GM12878 (cell line): ENCODE measurements at regions not wholly inside any gene's neighbourhood (a gene's known extent, or its start where the extent isn't known, plus 50 kb on each side); places are given as distances from the start of the nearest gene placed in this dataset.

Experiments
- ATAC-seq: fragments of 200-7000 bp; cut with Tn5 transposase; 3 replicates; pipeline ENCODE4 v1.9.1; 2020; ENCODE audit warnings: mild to moderate bottlenecking, moderate library complexity
- BruUV-seq: library from RNA; stranded (reverse); fragments of 400-500 nt; replicated peaks from 2 replicates; lab custom pipeline; 2021; lab: Mats Ljungman, UMichigan
- CTCF ChIA-PET: fragments of 300-600 bp; sonication (Branson Sonifier 250); formaldehyde crosslinking; extraction: SDS; loops from one replicate; lab custom pipeline; 2021; ENCODE audit warnings: inconsistent platforms; lab: Yijun Ruan, JAX
- POLR2A ChIA-PET: fragments of 350-600 bp; formaldehyde crosslinking; extraction: SDS; loops from one replicate; lab custom pipeline; 2021; ENCODE audit warnings: inconsistent platforms; lab: Charles Lee
- RAD21 ChIA-PET: fragments of 300-600 bp; sonication (Branson Sonifier 250); formaldehyde crosslinking; loops from one replicate; lab custom pipeline; 2023; ENCODE audit warnings: antibody characterized with exemption; ENCODE audit not compliant: unreplicated experiment; lab: Charles Lee
- SMC1A ChIA-PET: fragments of 300-600 bp; sonication (Branson Sonifier 250); formaldehyde crosslinking; loops from one replicate; lab custom pipeline; 2023; ENCODE audit not compliant: unreplicated experiment, uncharacterized antibody; lab: Charles Lee
- DNase-seq: peaks from one replicate; pipeline ENCODE4 v3.0.0-alpha.2; 2011; ENCODE audit warnings: low read depth, low spot score
- FAIRE-seq: peaks from 3 replicates; lab custom pipeline; 2011; peaks lifted over from hg19 to GRCh38; lab: Jason Lieb, UNC
- H2AFZ ChIP-seq: 2 replicates; pipeline ENCODE4 v1.6.0; 2011; ENCODE audit warnings: low read depth, low read length, control low read depth; ENCODE audit not compliant: control insufficient read depth
- H3K27ac ChIP-seq: 2 replicates; pipeline ENCODE4 v1.5.1; 2011; ENCODE audit warnings: control low read depth; ENCODE audit not compliant: control insufficient read depth, insufficient read depth
- H3K27me3 ChIP-seq, 2 experiments: replicated peaks in 1 of 2; 2 replicates each; pipeline versions ENCODE4 v1.6.0 to v1.6.1; 2011; ENCODE audit warnings: low read length in 1 of 2; ENCODE audit not compliant: control insufficient read depth in 2 of 2, insufficient read depth in 2 of 2
- H3K36me3 ChIP-seq, 2 experiments: 2 replicates each; pipeline ENCODE4 v1.5.1; 2011; ENCODE audit warnings: low read length in 1 of 2; ENCODE audit not compliant: control insufficient read depth in 2 of 2, insufficient read depth in 2 of 2
- H3K4me1 ChIP-seq: 2 replicates; pipeline ENCODE4 v1.6.1; 2011; ENCODE audit warnings: mild to moderate bottlenecking, low read length, moderate library complexity, mixed read lengths; ENCODE audit not compliant: control insufficient read depth, insufficient read depth
- H3K4me2 ChIP-seq: 2 replicates; pipeline ENCODE4 v1.6.0; 2011; ENCODE audit warnings: control low read depth; ENCODE audit not compliant: control insufficient read depth, insufficient read depth
- H3K4me3 ChIP-seq: fragments of 200-600 bp; sonication (generic); 2 replicates; pipeline ENCODE4 v1.5.1; 2016
- H3K79me2 ChIP-seq: 2 replicates; pipeline ENCODE4 v1.6.0; 2011; ENCODE audit warnings: low read length; ENCODE audit not compliant: control insufficient read depth, insufficient read depth
- H3K9ac ChIP-seq: 2 replicates; pipeline ENCODE4 v1.8.0; 2011; ENCODE audit warnings: low read length, control low read depth, mixed read lengths; ENCODE audit not compliant: control insufficient read depth, insufficient read depth
- H3K9me3 ChIP-seq: replicated peaks from 3 replicates; pipeline ENCODE4 v1.5.1; 2011; ENCODE audit warnings: mild to moderate bottlenecking, low read length; ENCODE audit not compliant: control insufficient read depth, insufficient read depth
- H4K20me1 ChIP-seq: 2 replicates; pipeline ENCODE4 v1.6.0; 2011; ENCODE audit not compliant: control insufficient read depth, insufficient read depth
- ATF3 ChIP-seq: IDR thresholded peaks from 2 replicates; pipeline ENCODE4 v1.6.1; 2011; ENCODE audit warnings: low read depth, mild to moderate bottlenecking, low read length, moderate library complexity, borderline replicate concordance; ENCODE audit errors: extremely low read depth
- EP300 ChIP-seq, 2 experiments: fragments of 150-350 bp in 1 of 2; IDR thresholded peaks; 2 replicates each; pipeline ENCODE4 v1.6.1; 2011 to 2012; ENCODE audit warnings: low read depth in 2 of 2, low read length in 2 of 2, borderline replicate concordance in 1 of 2, improper control_type of control experiment in 1 of 2, inconsistent platforms in 1 of 2; ENCODE audit not compliant: control insufficient read depth in 1 of 2
- EZH2 ChIP-seq: IDR thresholded peaks from 2 replicates; pipeline ENCODE4 v1.6.1; 2012; ENCODE audit warnings: low read depth, mild to moderate bottlenecking, control low read depth, inconsistent platforms, low read length, borderline replicate concordance; ENCODE audit not compliant: control insufficient read depth
- HDAC2 ChIP-seq: fragments of 200-600 bp; sonication (generic); IDR thresholded peaks from 2 replicates; pipeline ENCODE4 v1.6.1; 2017
- HDGF ChIP-seq: fragments of 450-650 bp; IDR thresholded peaks from 2 replicates; pipeline ENCODE4 v1.6.1; 2016; ENCODE audit warnings: antibody characterized with exemption
- IRF3 ChIP-seq: fragments of 450-650 bp; IDR thresholded peaks from 2 replicates; pipeline ENCODE4 v1.6.1; 2014; ENCODE audit warnings: mild to moderate bottlenecking
- NBN ChIP-seq: fragments of 450-650 bp; IDR thresholded peaks from 2 replicates; pipeline ENCODE4 v1.6.1; 2016
- NR2F1 ChIP-seq: fragments of 450-650 bp; conservative IDR thresholded peaks from 2 replicates; pipeline ENCODE4 v1.6.1; 2017; ENCODE audit warnings: mild to moderate bottlenecking
- NRF1 ChIP-seq: conservative IDR thresholded peaks from 2 replicates; pipeline ENCODE4 v1.6.1; 2011; ENCODE audit warnings: mild to moderate bottlenecking, low read depth, low read length, improper control_type of control experiment
- SIX5 ChIP-seq: IDR thresholded peaks from 2 replicates; pipeline ENCODE4 v1.6.1; 2011; ENCODE audit warnings: mild to moderate bottlenecking, low read depth, low read length, moderate library complexity; ENCODE audit not compliant: severe bottlenecking
- SUPT20H ChIP-seq: IDR thresholded peaks from 2 replicates; pipeline ENCODE4 v1.6.1; 2011; ENCODE audit warnings: low read depth, mild to moderate bottlenecking, low read length, moderate library complexity, borderline replicate concordance; ENCODE audit not compliant: control insufficient read depth
- WGBS: methylation state at CpG from one replicate; pipeline ENCODE4 v1.1.6; 2016; ENCODE audit warnings: low lambda C conversion rate; ENCODE audit not compliant: insufficient replicate concordance, insufficient coverage; ENCODE audit errors: missing lambda C conversion rate; 5-methylcytosine and 5-hydroxymethylcytosine counted together
- in situ Hi-C: fragments of 300-500 bp; cut with MboI; formaldehyde crosslinking; loops from 9 replicates; pipeline ENCODE4 v1.14.3; 2018; ENCODE audit warnings: mixed read lengths
- intact Hi-C: fragments of 100-400 bp; cut with micrococcal nuclease; formaldehyde crosslinking; loops from one replicate; pipeline ENCODE4 v1.14.2; 2022; ENCODE audit not compliant: unreplicated experiment
- TF ChIP-seq, protein P1 (sequence below): IDR thresholded peaks from 2 replicates; pipeline ENCODE4 v1.6.1; 2012; ENCODE audit warnings: low read length, inconsistent platforms
- TF ChIP-seq, protein P2 (sequence below): fragments of 450-650 bp; IDR thresholded peaks from 2 replicates; pipeline ENCODE4 v1.6.1; 2016; ENCODE audit warnings: mild to moderate bottlenecking

GRCh38 chrX:20825984-20826383 is 548.2 kb upstream of the CNKSR2 start:
- no peak for FAIRE-seq
- BruUV-seq: no TSS peak

DNA sequence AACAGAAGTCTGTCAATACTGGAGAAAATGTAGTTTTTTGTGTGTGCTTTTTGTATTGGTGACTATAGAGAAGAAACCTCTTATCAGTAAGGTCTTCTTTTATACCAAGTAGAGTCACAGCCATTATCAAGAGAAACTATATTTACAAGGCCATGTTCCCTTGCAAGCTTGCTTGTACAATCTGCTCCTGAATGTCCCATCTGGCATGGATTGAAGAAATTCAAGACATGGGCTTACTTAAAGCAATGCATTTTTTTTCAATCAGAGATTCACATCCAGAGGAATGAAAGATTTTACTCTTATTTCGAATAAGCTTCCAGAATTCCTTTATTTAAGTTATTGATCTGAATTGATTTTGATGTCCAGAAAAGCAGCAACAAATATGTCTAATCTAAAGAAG is 537.3 kb upstream of the RPS6KA3 start:
- ChIA-PET CTCF (interaction anchor here (0.6 to 1.0 kb wide), 2 partner anchors 17 to 550 kb away, joined by 3 read pairs; no protein-coding TSS in a partner anchor), SMC1A (no interaction called here), RAD21 (no interaction called here), POLR2A (no interaction called here)
- no peak overlapping the region for H3K27ac ChIP-seq
- no peak overlapping the region for H3K9ac ChIP-seq
- no peak overlapping the region for H2AFZ ChIP-seq
- WGBS: 0% methylated on average over 1 of the region's 1 CpG
- FAIRE-seq (no peak), ATAC-seq (no peak), DNase-seq (no peak)
- no peak overlapping the region for H3K4me2 ChIP-seq
- H4K20me1 ChIP-seq: no peaks in the 10 kb centered on the region
- no peak overlapping the region for H3K4me3 ChIP-seq
- no peaks in the 10 kb centered on the region; the same call in 2 of the 3 replicates for H3K9me3 ChIP-seq
- intact Hi-C loops (no loop called here), in situ Hi-C loops (no loop called here)
- H3K4me1 ChIP-seq: no peaks in the 10 kb centered on the region
- H3K79me2 ChIP-seq: no peaks in the 10 kb centered on the region
- no peaks in the 10 kb centered on the region for H3K36me3 ChIP-seq
- no peaks in the 10 kb centered on the region for H3K27me3 ChIP-seq
- BruUV-seq: no TSS peak
- TF ChIP-seq NBN (no peak), HDGF (no peak), NRF1 (no peak), SIX5 (no peak), IRF3 (no peak), HDAC2 (no peak), EZH2 (no peak), ATF3 (no peak), EP300 (IDR thresholded peaks at IDR 0.05; ENCODE audit: borderline replicate concordance in 1 of 2, control insufficient read depth in 1 of 2, low read depth in 2 of 2, low read length in 2 of 2) (no peak), NR2F1 (no peak)
- TF ChIP-seq, protein P1, sequence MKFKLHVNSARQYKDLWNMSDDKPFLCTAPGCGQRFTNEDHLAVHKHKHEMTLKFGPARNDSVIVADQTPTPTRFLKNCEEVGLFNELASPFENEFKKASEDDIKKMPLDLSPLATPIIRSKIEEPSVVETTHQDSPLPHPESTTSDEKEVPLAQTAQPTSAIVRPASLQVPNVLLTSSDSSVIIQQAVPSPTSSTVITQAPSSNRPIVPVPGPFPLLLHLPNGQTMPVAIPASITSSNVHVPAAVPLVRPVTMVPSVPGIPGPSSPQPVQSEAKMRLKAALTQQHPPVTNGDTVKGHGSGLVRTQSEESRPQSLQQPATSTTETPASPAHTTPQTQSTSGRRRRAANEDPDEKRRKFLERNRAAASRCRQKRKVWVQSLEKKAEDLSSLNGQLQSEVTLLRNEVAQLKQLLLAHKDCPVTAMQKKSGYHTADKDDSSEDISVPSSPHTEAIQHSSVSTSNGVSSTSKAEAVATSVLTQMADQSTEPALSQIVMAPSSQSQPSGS: no peak
- TF ChIP-seq, protein P2, sequence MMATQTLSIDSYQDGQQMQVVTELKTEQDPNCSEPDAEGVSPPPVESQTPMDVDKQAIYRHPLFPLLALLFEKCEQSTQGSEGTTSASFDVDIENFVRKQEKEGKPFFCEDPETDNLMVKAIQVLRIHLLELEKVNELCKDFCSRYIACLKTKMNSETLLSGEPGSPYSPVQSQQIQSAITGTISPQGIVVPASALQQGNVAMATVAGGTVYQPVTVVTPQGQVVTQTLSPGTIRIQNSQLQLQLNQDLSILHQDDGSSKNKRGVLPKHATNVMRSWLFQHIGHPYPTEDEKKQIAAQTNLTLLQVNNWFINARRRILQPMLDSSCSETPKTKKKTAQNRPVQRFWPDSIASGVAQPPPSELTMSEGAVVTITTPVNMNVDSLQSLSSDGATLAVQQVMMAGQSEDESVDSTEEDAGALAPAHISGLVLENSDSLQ: no peak

More at GRCh38 chrX:20825984-20826383, 548.2 kb upstream of the CNKSR2 start:
- H3K4me1 ChIP-seq: no peaks in the 10 kb centered on the region
- no peak overlapping the region for H3K9ac ChIP-seq
- no peaks in the 10 kb centered on the region for H4K20me1 ChIP-seq
- no peak overlapping the region for H2AFZ ChIP-seq
- H3K27ac ChIP-seq: no peak overlapping the region
- RAD21 ChIA-PET: interaction anchor here (0.6 kb wide), 1 partner anchor 213 kb away, joined by 3 read pairs; no protein-coding TSS in a partner anchor
- SMC1A ChIA-PET: interaction anchor here (1.4 kb wide), 1 partner anchor 17 kb away, joined by 3 read pairs; no protein-coding TSS in a partner anchor
- no peak for ATAC-seq
- H3K27me3 ChIP-seq: no peaks in the 10 kb centered on the region
- WGBS: 13% methylated on average over 2 of the region's 2 CpGs
- CTCF ChIA-PET: interaction anchor here (1.4 kb wide), 1 partner anchor 296 kb away, joined by 5 read pairs; no protein-coding TSS in a partner anchor
- H3K4me2 ChIP-seq: no peak overlapping the region
- POLR2A ChIA-PET: no interaction called here
- in situ Hi-C loops (no loop called here), intact Hi-C loops (no loop called here)
- no peak overlapping the region for H3K4me3 ChIP-seq
- H3K9me3 ChIP-seq: no peaks in the 10 kb centered on the region
- TF ChIP-seq EZH2 (no peak), SUPT20H (no peak)
- DNase-seq: no peak
- H3K79me2 ChIP-seq: no peaks in the 10 kb centered on the region
- no peaks in the 10 kb centered on the region for H3K36me3 ChIP-seq
